OCI-LY7 (cell line): ENCODE measurements at regions not wholly inside any gene's neighbourhood (a gene's known extent, or its start where the extent isn't known, plus 50 kb on each side); places are given as distances from the start of the nearest gene placed in this dataset.
"Not testable (repeated sequence)": the region's sequence is repeated elsewhere in the genome, so short reads cannot be mapped to it uniquely, and the experiment has no call there.

Experiments used
- BruUV-seq: library from RNA; stranded (reverse); fragments of 400-500 nt; replicated peaks from 2 replicates; lab custom pipeline; 2021; lab: Mats Ljungman, UMichigan
- CTCF ChIA-PET: fragments of 300-600 bp; sonication (Branson Sonifier 250); formaldehyde crosslinking; loops from one replicate; lab custom pipeline; 2022; ENCODE audit warnings: antibody characterized with exemption; ENCODE audit not compliant: unreplicated experiment; lab: Charles Lee
- POLR2A ChIA-PET: fragments of 300-600 bp; sonication (Branson Sonifier 250); formaldehyde crosslinking; loops from one replicate; lab custom pipeline; 2022; ENCODE audit warnings: antibody characterized with exemption; lab: Charles Lee
- DNase-seq: peaks from one replicate; pipeline ENCODE4 v3.0.0-alpha.2; 2015; ENCODE audit warnings: low spot score
- H2AFZ ChIP-seq: fragments of 200-600 bp; sonication (generic), shearing (Covaris generic); 2 replicates; pipeline ENCODE4 v1.6.1; 2014; ENCODE audit warnings: mild to moderate bottlenecking, antibody characterized with exemption, low read length, moderate library complexity
- H3K27ac ChIP-seq: fragments of 200-600 bp; sonication (generic); 2 replicates; pipeline ENCODE4 v1.5.1; 2014; ENCODE audit warnings: mixed run types, low read depth, mild to moderate bottlenecking, moderate library complexity, low read length, inconsistent platforms; ENCODE audit not compliant: poor library complexity, severe bottlenecking
- H3K36me3 ChIP-seq: fragments of 200-600 bp; sonication (generic); 2 replicates; pipeline ENCODE4 v1.6.1; 2014; ENCODE audit warnings: mild to moderate bottlenecking, antibody characterized with exemption, low read length, moderate library complexity, mixed read lengths; ENCODE audit not compliant: insufficient read depth
- H3K4me1 ChIP-seq: fragments of 200-600 bp; sonication (generic); 2 replicates; pipeline ENCODE4 v1.5.1; 2014; ENCODE audit warnings: mild to moderate bottlenecking, low read length; ENCODE audit not compliant: insufficient read depth, poor library complexity, severe bottlenecking
- H3K4me2 ChIP-seq: fragments of 200-600 bp; sonication (generic); 2 replicates; pipeline ENCODE4 v1.6.1; 2014; ENCODE audit warnings: mild to moderate bottlenecking, low read length
- H3K4me3 ChIP-seq: fragments of 200-600 bp; sonication (generic); 2 replicates; pipeline ENCODE4 v1.5.1; 2014; ENCODE audit warnings: mild to moderate bottlenecking, low read depth, low read length; ENCODE audit not compliant: poor library complexity, severe bottlenecking
- H3K79me2 ChIP-seq: fragments of 200-600 bp; sonication (generic); 2 replicates; pipeline ENCODE4 v1.6.1; 2016; ENCODE audit warnings: low read depth, mild to moderate bottlenecking, low read length, moderate library complexity, mixed read lengths; ENCODE audit not compliant: insufficient read depth
- H3K9me2 ChIP-seq: fragments of 200-600 bp; sonication (generic); 2 replicates; pipeline ENCODE4 v1.6.1; 2016; ENCODE audit warnings: mild to moderate bottlenecking, low read length, mixed read lengths; ENCODE audit not compliant: insufficient read depth
- H3K9me3 ChIP-seq: fragments of 200-600 bp; sonication (generic); 2 replicates; pipeline ENCODE4 v1.6.1; 2014; ENCODE audit warnings: mild to moderate bottlenecking, mixed run types, low read length, mixed read lengths
- H4K20me1 ChIP-seq: fragments of 200-600 bp; sonication (generic); 2 replicates; pipeline ENCODE4 v1.6.1; 2014; ENCODE audit warnings: mild to moderate bottlenecking, antibody characterized with exemption, low read length, moderate library complexity, mixed read lengths; ENCODE audit not compliant: insufficient read depth
- CTCF ChIP-seq: fragments of 200-600 bp; sonication (generic); conservative IDR thresholded peaks from 2 replicates; pipeline ENCODE4 v1.5.1; 2014; ENCODE audit warnings: mild to moderate bottlenecking, antibody characterized with exemption, low read length, moderate library complexity, mixed read lengths
- EZH2phosphoT487 ChIP-seq: fragments of 200-600 bp; sonication (generic); IDR thresholded peaks from 2 replicates; pipeline ENCODE4 v1.6.1; 2018; ENCODE audit warnings: low read depth, borderline replicate concordance, mild to moderate bottlenecking, mixed run types, antibody characterized with exemption, low read length, moderate library complexity, mixed read lengths
- intact Hi-C: fragments of 100-400 bp; cut with micrococcal nuclease; formaldehyde crosslinking; loops from one replicate; pipeline ENCODE4 v1.10.0; 2022; ENCODE audit not compliant: unreplicated experiment

DNA sequence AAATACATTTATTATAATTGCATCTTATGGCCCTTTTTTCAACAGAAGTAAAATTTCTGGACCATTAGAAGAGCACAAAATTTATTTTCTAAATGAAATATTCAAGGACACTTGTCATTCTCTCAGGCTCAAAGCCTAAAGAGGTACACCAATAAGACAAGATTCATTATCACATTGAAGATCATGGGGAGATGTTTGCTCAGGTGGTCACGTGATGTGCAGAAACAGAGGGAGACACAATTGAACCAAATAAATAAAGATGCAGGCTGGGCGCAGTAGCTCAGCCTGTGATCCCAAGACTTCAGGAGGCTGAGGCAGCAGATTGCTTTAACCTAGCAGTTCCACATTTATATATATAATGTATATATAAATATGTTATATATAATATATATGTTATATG is 53.2 kb upstream of the TMEM254 start:
- Histone ChIP-seq H3K4me2 (no peak overlapping the region), H3K27ac (no peak overlapping the region), H2AFZ (no peak overlapping the region), H3K9me3 (no peaks in the 10 kb centered on the region), H4K20me1 (no peaks in the 10 kb centered on the region), H3K4me3 (no peak overlapping the region), H3K79me2 (no peaks in the 10 kb centered on the region), H3K9me2 (no peaks in the 10 kb centered on the region), H3K36me3 (no peaks in the 10 kb centered on the region), H3K4me1 (no peaks in the 10 kb centered on the region)
- no peak for DNase-seq
- TF ChIP-seq EZH2phosphoT487 (no peak), CTCF (no peak)
- no TSS peak for BruUV-seq
- CTCF ChIA-PET: no interaction called here
- intact Hi-C loops: no loop called here
- POLR2A ChIA-PET: interaction anchor here (0.7 kb wide), 1 partner anchor 1526 kb away, joined by 3 read pairs; no protein-coding TSS in a partner anchor

- H2AFZ ChIP-seq, H3K27ac ChIP-seq, H3K4me3 ChIP-seq, intact Hi-C loops, H3K36me3 ChIP-seq, POLR2A ChIA-PET, H3K4me2 ChIP-seq, DNase-seq, BruUV-seq, H4K20me1 ChIP-seq, H3K9me3 ChIP-seq, H3K4me1 ChIP-seq, H3K9me2 ChIP-seq, H3K79me2 ChIP-seq, CTCF ChIA-PET: not testable (repeated sequence)
These were observed 56.0 kb upstream of the TMEM254 start for GRCh38 chr10:80022408-80023001.

- H3K36me3 ChIP-seq, DNase-seq, CTCF ChIA-PET, H4K20me1 ChIP-seq, H3K4me1 ChIP-seq, H3K4me3 ChIP-seq, H3K4me2 ChIP-seq, intact Hi-C loops, H2AFZ ChIP-seq, H3K27ac ChIP-seq, BruUV-seq, H3K9me3 ChIP-seq, H3K9me2 ChIP-seq, H3K79me2 ChIP-seq: not testable (repeated sequence)
- POLR2A ChIA-PET: interaction anchor here (0.6 kb wide), 1 partner anchor 265 kb away, joined by 4 read pairs; no protein-coding TSS in a partner anchor
These were observed 60.0 kb upstream of the TMEM254 start for GRCh38 chr10:80018406-80018984.

GRCh38 chr10:80017186-80017585 is 61.3 kb upstream of the TMEM254 start:
- H3K79me2 ChIP-seq, H4K20me1 ChIP-seq, H3K36me3 ChIP-seq, H3K9me3 ChIP-seq, BruUV-seq, H3K27ac ChIP-seq, H2AFZ ChIP-seq, DNase-seq, H3K4me2 ChIP-seq, H3K9me2 ChIP-seq, POLR2A ChIA-PET, CTCF ChIA-PET, H3K4me3 ChIP-seq, intact Hi-C loops, H3K4me1 ChIP-seq: not testable (repeated sequence)
